GM18502 (cell line): ENCODE measurements at regions not wholly inside any gene's neighbourhood (a gene's known extent, or its start where the extent isn't known, plus 50 kb on each side); places are given as distances from the start of the nearest gene placed in this dataset.
"Not testable (repeated sequence)": the region's sequence is repeated elsewhere in the genome, so short reads cannot be mapped to it uniquely, and the experiment has no call there.

Experiments
- ATAC-seq: cut with Tn5 transposase; IDR thresholded peaks from one replicate; pipeline ENCODE4 v1.9.1; 2021; ENCODE audit warnings: mild to moderate bottlenecking; ENCODE audit not compliant: unreplicated experiment, poor library complexity

- ATAC-seq, result no peak
These were observed 58.0 kb upstream of the EFCAB3 start for GRCh38 chr17:62322313-62322712.

GRCh38 chr17:62321451-62321850, 58.9 kb upstream of the EFCAB3 start:
- no peak for ATAC-seq

GRCh38 chr17:62319846-62320245, 60.5 kb upstream of the EFCAB3 start:
- ATAC-seq, result no peak

- no peak for ATAC-seq
These were observed 71.0 kb upstream of the EFCAB3 start for GRCh38 chr17:62309396-62309795.

- ATAC-seq, result no peak
These were observed 73.2 kb upstream of the EFCAB3 start for GRCh38 chr17:62307196-62307595.

GRCh38 chr17:62303476-62303875, 76.9 kb upstream of the EFCAB3 start:
- no peak for ATAC-seq

GRCh38 chr17:62300697-62301096, 79.7 kb upstream of the EFCAB3 start:
- ATAC-seq, result no peak

- ATAC-seq, result not testable (repeated sequence)
These were observed 105.1 kb upstream of the EFCAB3 start for GRCh38 chr17:62275290-62275689.

GRCh38 chr17:62268361-62268760, 112.0 kb upstream of the EFCAB3 start:
- not testable (repeated sequence) for ATAC-seq

GRCh38 chr17:62264974-62265373, 115.4 kb upstream of the EFCAB3 start:
- not testable (repeated sequence) for ATAC-seq

- ATAC-seq, result not testable (repeated sequence)
These were observed 124.6 kb upstream of the EFCAB3 start for GRCh38 chr17:62255791-62256190.

- not testable (repeated sequence) for ATAC-seq
These were observed 138.3 kb upstream of the EFCAB3 start for GRCh38 chr17:62242076-62242475.

GRCh38 chr17:62239569-62239968, 140.8 kb upstream of the EFCAB3 start:
- not testable (repeated sequence) for ATAC-seq

- ATAC-seq, result not testable (repeated sequence)
These were observed 141.6 kb upstream of the EFCAB3 start for GRCh38 chr17:62238551-62239338.

GRCh38 chr17:62233822-62234481, 146.4 kb upstream of the EFCAB3 start:
- not testable (repeated sequence) for ATAC-seq

- not testable (repeated sequence) for ATAC-seq
These were observed 149.1 kb upstream of the EFCAB3 start for GRCh38 chr17:62231293-62231692.

GRCh38 chr17:62226610-62227240, 153.6 kb upstream of the EFCAB3 start:
- ATAC-seq, result not testable (repeated sequence)

- not testable (repeated sequence) for ATAC-seq
These were observed 156.8 kb upstream of the EFCAB3 start for GRCh38 chr17:62223585-62223984.

- ATAC-seq, result no peak
These were observed 154.3 kb upstream of the MED13 start for GRCh38 chr17:62219221-62219899.

GRCh38 chr17:62216847-62217246, 151.8 kb upstream of the MED13 start:
- no peak for ATAC-seq

GRCh38 chr17:62215891-62216290, 150.8 kb upstream of the MED13 start:
- not testable (repeated sequence) for ATAC-seq
